Uterus (tissue), 3 donors: ENCODE measurements at regions not wholly inside any gene's neighbourhood (a gene's known extent, or its start where the extent isn't known, plus 50 kb on each side); places are given as distances from the start of the nearest gene placed in this dataset.
A peak's percentile ranks its signal among the peaks of the same experiment; 100 is the strongest.

Source experiments
- DNase-seq, 2 donors: peaks; one replicate each; pipeline ENCODE4 v3.0.0-alpha.2; 2019 to 2020
- H3K27ac ChIP-seq, 2 donors: fragments of 200-600 bp; sonication (generic); 1 replicate in 1 of 2; 2 replicates in 1 of 2; pipeline ENCODE4 v1.5.1; 2016 to 2018
- H3K27me3 ChIP-seq, 2 donors: fragments of 200-600 bp; sonication (generic); one replicate each; pipeline ENCODE4 v1.5.1; 2018 to 2019; ENCODE audit warnings: control low read depth in 1 of 2
- H3K36me3 ChIP-seq, 2 donors: fragments of 200-600 bp; sonication (generic); one replicate each; pipeline ENCODE4 v1.5.1; 2019; ENCODE audit warnings: control low read depth in 1 of 2
- H3K4me1 ChIP-seq, 2 donors: fragments of 200-600 bp; sonication (generic); one replicate each; pipeline ENCODE4 v1.5.1; 2018 to 2019; ENCODE audit warnings: control low read depth in 1 of 2
- H3K4me3 ChIP-seq, 2 donors: fragments of 200-600 bp; sonication (generic); 1 replicate in 1 of 2; 2 replicates in 1 of 2; pipeline ENCODE4 v1.5.1; 2018 to 2019; ENCODE audit warnings: mild to moderate bottlenecking in 1 of 2
- H3K9me3 ChIP-seq, 2 donors: fragments of 200-600 bp; sonication (generic); one replicate each; pipeline ENCODE4 v1.5.1; 2019; ENCODE audit warnings: control low read depth in 1 of 2
- CTCF ChIP-seq, 4 experiments: fragments of 200-600 bp in 2 of 4; fragments of 450-650 bp in 2 of 4; sonication (generic) in 2 of 4; IDR thresholded peaks; one replicate each; pipeline ENCODE4 v1.5.1; 2016 to 2019; ENCODE audit warnings: antibody characterized with exemption in 4 of 4, mild to moderate bottlenecking in 2 of 4, moderate library complexity in 1 of 4
- POLR2A ChIP-seq, 2 donors: fragments of 450-650 bp; IDR thresholded peaks; one replicate each; pipeline ENCODE4 v1.6.1; 2016; ENCODE audit warnings: antibody characterized with exemption in 2 of 2, mild to moderate bottlenecking in 1 of 2, moderate library complexity in 1 of 2
- intact Hi-C: fragments of 100-400 bp; cut with DNase I; formaldehyde crosslinking; loops from one replicate; pipeline ENCODE4 v1.15.1; 2023; ENCODE audit warnings: low total_unique reads
- donor health status: DM: yes; HTN: yes; CAD: no.

- no peaks in the 10 kb centered on the region for H3K9me3 ChIP-seq
- H3K4me3 ChIP-seq: peak overlapping the region in 1 of 2 donors; percentile 8
- no peak for DNase-seq
- no peaks in the 10 kb centered on the region for H3K36me3 ChIP-seq
- TF ChIP-seq CTCF (IDR thresholded peaks at IDR 0.05) (no peak), POLR2A (IDR thresholded peaks at IDR 0.05) (no peak)
- peaks cover 0 to 11% of the 10 kb centered on the region in 2 donors for H3K4me1 ChIP-seq
- H3K27me3 ChIP-seq: no peaks in the 10 kb centered on the region
- peak overlapping the region; percentile 68 to 81 for H3K27ac ChIP-seq
- intact Hi-C loops: no loop called here
These were observed 100.0 kb upstream of the CITED2 start for GRCh38 chr6:139474145-139475108.

- intact Hi-C loops: no loop called here
- TF ChIP-seq CTCF (IDR thresholded peaks at IDR 0.05) (no peak), POLR2A (IDR thresholded peaks at IDR 0.05) (no peak)
- Histone ChIP-seq H3K27me3 (no peaks in the 10 kb centered on the region), H3K9me3 (no peaks in the 10 kb centered on the region), H3K4me1 (peaks cover 0 to 11% of the 10 kb centered on the region in 2 donors), H3K27ac (peak overlapping the region; percentile 68 to 81), H3K4me3 (no peak overlapping the region), H3K36me3 (no peaks in the 10 kb centered on the region)
- DNase-seq: no peak
These were observed 99.3 kb upstream of the CITED2 start for GRCh38 chr6:139473731-139474130.

GRCh38 chr6:139473231-139473701 lies 98.8 kb upstream of the CITED2 start:
- H3K27ac ChIP-seq: peak overlapping the region; percentile 68 to 81
- H3K36me3 ChIP-seq: no peaks in the 10 kb centered on the region
- H3K4me3 ChIP-seq: no peak overlapping the region
- no peaks in the 10 kb centered on the region for H3K9me3 ChIP-seq
- H3K27me3 ChIP-seq: no peaks in the 10 kb centered on the region
- intact Hi-C loops: no loop called here
- peak; percentile 16 to 22 for DNase-seq
- H3K4me1 ChIP-seq: peaks cover 0 to 11% of the 10 kb centered on the region in 2 donors
- TF ChIP-seq CTCF (IDR thresholded peaks at IDR 0.05): no peak
- TF ChIP-seq POLR2A (IDR thresholded peaks at IDR 0.05): no peak

- TF ChIP-seq CTCF (IDR thresholded peaks at IDR 0.05): no peak
- TF ChIP-seq POLR2A (IDR thresholded peaks at IDR 0.05): no peak
- Histone ChIP-seq H3K36me3 (no peaks in the 10 kb centered on the region), H3K27ac (peak overlapping the region; percentile 68 to 81), H3K9me3 (no peaks in the 10 kb centered on the region), H3K27me3 (no peaks in the 10 kb centered on the region), H3K4me3 (no peak overlapping the region), H3K4me1 (peaks cover 0 to 11% of the 10 kb centered on the region in 2 donors)
- DNase-seq: no peak
- intact Hi-C loops: no loop called here
These were observed 98.0 kb upstream of the CITED2 start for GRCh38 chr6:139472351-139473015.

GRCh38 chr6:139470997-139471396 lies 96.5 kb upstream of the CITED2 start:
- TF ChIP-seq POLR2A (IDR thresholded peaks at IDR 0.05): no peak
- no peak for TF ChIP-seq CTCF (IDR thresholded peaks at IDR 0.05)
- intact Hi-C loops: no loop called here
- H3K4me1 ChIP-seq: peaks cover 0 to 11% of the 10 kb centered on the region in 2 donors

More at GRCh38 chr6:139470997-139471396, 96.5 kb upstream of the CITED2 start:
- no peak overlapping the region for H3K27ac ChIP-seq
- no peaks in the 10 kb centered on the region for H3K36me3 ChIP-seq
- H3K9me3 ChIP-seq: no peaks in the 10 kb centered on the region
- no peak for DNase-seq
- H3K4me3 ChIP-seq: no peak overlapping the region
- H3K27me3 ChIP-seq: no peaks in the 10 kb centered on the region
